Karpas-422 (cell line): ENCODE measurements at regions not wholly inside any gene's neighbourhood (a gene's known extent, or its start where the extent isn't known, plus 50 kb on each side); places are given as distances from the start of the nearest gene placed in this dataset.
"Not testable (repeated sequence)": the region's sequence is repeated elsewhere in the genome, so short reads cannot be mapped to it uniquely, and the experiment has no call there.

Source experiments
- DNase-seq: peaks from one replicate; pipeline ENCODE4 v3.0.0-alpha.2; 2015
- H2AFZ ChIP-seq: fragments of 200-600 bp; sonication (generic); 2 replicates; pipeline ENCODE4 v1.6.1; 2014; ENCODE audit warnings: antibody characterized with exemption, low read length, mixed read lengths
- H3K27ac ChIP-seq: fragments of 200-600 bp; sonication (generic); 2 replicates; pipeline ENCODE4 v1.5.1; 2014; ENCODE audit warnings: mild to moderate bottlenecking, low read length, moderate library complexity
- H3K27me3 ChIP-seq: fragments of 200-600 bp; sonication (generic); 2 replicates; pipeline ENCODE4 v1.6.1; 2014; ENCODE audit warnings: low read length, mixed read lengths
- H3K36me3 ChIP-seq: fragments of 200-600 bp; sonication (generic); 2 replicates; pipeline ENCODE4 v1.6.1; 2014; ENCODE audit warnings: low read length, mixed read lengths; ENCODE audit not compliant: insufficient read depth
- H3K4me1 ChIP-seq: fragments of 200-600 bp; sonication (generic); 2 replicates; pipeline ENCODE4 v1.6.1; 2014; ENCODE audit warnings: mild to moderate bottlenecking, low read length, mixed read lengths
- H3K4me2 ChIP-seq: fragments of 200-600 bp; sonication (generic); 2 replicates; pipeline ENCODE4 v1.6.1; 2014; ENCODE audit warnings: low read length, low read depth, mild to moderate bottlenecking; ENCODE audit not compliant: poor library complexity, severe bottlenecking
- H3K4me3 ChIP-seq: fragments of 200-600 bp; sonication (generic); 2 replicates; pipeline ENCODE4 v1.5.1; 2014; ENCODE audit warnings: mild to moderate bottlenecking, antibody characterized with exemption, low read length, mixed read lengths
- H3K79me2 ChIP-seq: fragments of 200-600 bp; sonication (generic); 2 replicates; pipeline ENCODE4 v1.6.1; 2014; ENCODE audit warnings: mild to moderate bottlenecking, low read length, mixed read lengths
- H3K9ac ChIP-seq: fragments of 200-600 bp; sonication (generic); 2 replicates; pipeline ENCODE4 v1.6.0; 2014; ENCODE audit warnings: low read length
- H3K9me2 ChIP-seq: fragments of 200-600 bp; sonication (generic), shearing (Covaris generic); replicated peaks from 2 replicates; pipeline ENCODE4 v1.6.0; 2014; ENCODE audit warnings: mild to moderate bottlenecking, low read length, moderate library complexity; ENCODE audit not compliant: insufficient read depth
- H3K9me3 ChIP-seq: fragments of 300-700, 200-600 bp; sonication (generic); 2 replicates; pipeline ENCODE4 v1.6.1; 2014; ENCODE audit warnings: low read length, mixed read lengths
- H4K20me1 ChIP-seq: fragments of 200-600 bp; sonication (generic); 2 replicates; pipeline ENCODE4 v1.6.1; 2014; ENCODE audit warnings: mild to moderate bottlenecking, antibody characterized with exemption, low read length, low read depth; ENCODE audit not compliant: insufficient read depth

DNA sequence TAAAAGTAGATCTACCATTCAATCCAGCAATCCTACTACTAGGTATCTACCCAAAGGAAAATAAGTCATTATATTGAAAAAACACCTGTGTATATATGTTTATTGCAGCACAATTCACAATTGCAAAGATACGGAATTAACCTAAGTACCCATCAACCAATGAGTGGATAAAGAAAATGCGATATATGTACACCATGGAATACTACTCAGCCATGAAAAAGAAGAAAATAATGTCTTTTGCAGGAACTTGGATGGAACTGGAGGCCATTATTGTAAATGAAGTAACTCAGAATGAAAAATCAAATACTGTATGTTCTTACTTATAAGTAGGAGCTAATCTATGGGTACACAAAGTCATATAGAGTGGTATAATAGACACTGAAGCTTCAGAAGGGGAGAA lies 63.4 kb upstream of the PITX1 start:
- Histone ChIP-seq H3K4me2 (no peak overlapping the region), H3K79me2 (no peaks in the 10 kb centered on the region), H4K20me1 (no peaks in the 10 kb centered on the region), H2AFZ (no peak overlapping the region), H3K36me3 (no peaks in the 10 kb centered on the region), H3K27ac (no peak overlapping the region), H3K9ac (no peak overlapping the region), H3K27me3 (no peaks in the 10 kb centered on the region), H3K4me3 (no peak overlapping the region), H3K4me1 (peaks cover 21% of the 10 kb centered on the region), H3K9me3 (no peaks in the 10 kb centered on the region), H3K9me2 (no peaks in the 10 kb centered on the region)
- no peak for DNase-seq

DNA sequence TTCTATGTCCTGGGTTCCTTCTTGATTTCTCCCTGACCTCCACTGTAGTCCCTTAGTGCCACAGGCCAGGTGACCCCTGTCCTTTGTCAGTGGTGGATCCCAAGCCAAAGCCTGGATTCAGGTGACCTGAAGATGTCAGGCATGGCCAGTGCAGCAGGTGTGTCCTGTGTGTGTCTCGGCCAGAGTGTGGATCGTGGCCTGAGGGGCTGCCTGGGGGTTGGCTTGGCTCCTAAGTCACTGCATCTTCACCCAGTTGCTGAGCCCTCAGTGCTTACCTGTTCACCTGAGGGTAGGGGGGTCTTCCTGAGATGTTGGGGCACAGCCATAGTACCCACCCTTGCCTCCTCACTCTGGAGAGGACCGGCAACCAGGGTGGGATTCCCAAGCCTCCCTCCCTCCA lies 61.8 kb upstream of the PITX1 start:
- H3K9me2 ChIP-seq, result no peaks in the 10 kb centered on the region
- H3K27me3 ChIP-seq, result no peaks in the 10 kb centered on the region
- DNase-seq, result no peak
- no peak overlapping the region for H3K4me3 ChIP-seq
- H3K27ac ChIP-seq, result no peak overlapping the region
- H3K36me3 ChIP-seq, result no peaks in the 10 kb centered on the region
- no peak overlapping the region for H3K4me2 ChIP-seq
- no peaks in the 10 kb centered on the region for H4K20me1 ChIP-seq
- peaks cover 14% of the 10 kb centered on the region for H3K4me1 ChIP-seq
- no peak overlapping the region for H3K9ac ChIP-seq
- no peak overlapping the region for H2AFZ ChIP-seq
- no peaks in the 10 kb centered on the region for H3K79me2 ChIP-seq
- no peaks in the 10 kb centered on the region for H3K9me3 ChIP-seq

DNA sequence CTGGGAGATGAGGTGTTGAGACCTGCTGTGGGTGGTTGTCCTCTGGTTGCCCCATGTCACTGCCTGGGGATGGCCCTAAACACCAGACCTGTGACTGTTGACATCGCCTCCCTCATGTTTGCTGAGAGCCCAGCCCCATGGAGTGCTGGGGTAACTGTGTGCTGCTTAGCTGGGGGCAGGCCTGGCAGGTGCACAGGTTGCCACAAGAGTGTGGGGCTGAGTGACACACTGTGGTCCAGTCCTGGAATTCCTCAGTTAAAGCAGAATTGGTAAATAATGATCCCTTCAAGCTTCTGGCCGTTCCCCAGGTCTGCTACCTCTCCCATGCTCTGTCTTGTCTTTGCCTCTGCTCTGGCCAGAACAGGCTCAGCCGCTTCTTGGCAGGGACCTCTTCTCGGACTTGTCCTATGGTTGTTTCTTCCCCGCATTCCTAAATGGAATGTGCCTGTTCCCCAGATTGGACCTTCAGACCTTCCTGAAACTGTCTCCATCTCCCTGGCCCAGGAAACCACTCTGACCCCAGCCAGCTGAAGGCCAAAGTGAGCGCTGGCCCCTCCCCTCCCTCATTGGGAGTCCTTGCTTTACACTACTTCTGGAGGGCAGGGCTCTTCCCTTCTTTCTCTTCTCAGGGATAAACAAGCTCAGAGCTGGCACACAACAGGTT lies 61.2 kb upstream of the PITX1 start:
- Histone ChIP-seq H3K27ac (no peak overlapping the region), H3K27me3 (no peaks in the 10 kb centered on the region), H3K4me2 (no peak overlapping the region), H3K4me1 (peaks cover 7% of the 10 kb centered on the region), H4K20me1 (no peaks in the 10 kb centered on the region), H3K79me2 (no peaks in the 10 kb centered on the region), H3K9me2 (no peaks in the 10 kb centered on the region), H3K9me3 (no peaks in the 10 kb centered on the region), H3K4me3 (no peak overlapping the region), H3K9ac (no peak overlapping the region), H3K36me3 (no peaks in the 10 kb centered on the region), H2AFZ (no peak overlapping the region)
- no peak for DNase-seq

DNA sequence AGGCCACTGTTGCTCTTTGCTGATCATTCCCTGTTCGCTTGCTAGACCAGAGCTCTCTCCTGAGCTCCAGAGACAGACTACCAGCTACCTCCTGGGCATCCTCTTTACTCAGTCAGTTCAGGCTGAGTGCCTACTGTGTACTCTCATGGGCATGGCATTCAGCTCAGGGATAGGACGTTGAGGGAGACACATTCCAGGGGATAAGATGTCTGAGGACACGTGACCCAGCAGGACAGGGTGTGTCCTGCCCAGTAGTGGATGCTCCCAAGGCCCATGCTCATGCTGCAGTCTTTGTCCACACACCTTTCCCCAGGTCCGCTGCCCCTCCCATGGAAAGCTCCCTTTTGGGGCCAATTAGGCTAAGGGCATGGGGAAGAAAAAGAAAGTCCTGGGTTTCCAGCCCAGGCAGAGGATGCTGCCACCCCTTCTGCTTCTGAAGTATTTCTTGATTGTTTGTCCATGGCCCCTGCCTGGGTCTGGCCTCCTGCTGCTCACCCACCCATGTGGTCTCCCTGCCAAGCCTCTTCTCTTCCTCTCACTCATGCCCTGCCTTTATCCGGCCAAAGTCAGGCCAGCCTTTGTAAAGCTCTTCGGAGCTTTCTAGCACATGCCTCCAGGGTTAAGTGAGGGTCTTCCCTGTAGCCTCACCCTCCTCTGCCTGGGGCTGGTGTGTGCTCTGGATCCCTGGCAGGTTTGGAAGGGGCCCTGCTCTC lies 60.5 kb upstream of the PITX1 start:
- Histone ChIP-seq H4K20me1 (no peaks in the 10 kb centered on the region), H3K27ac (no peak overlapping the region), H3K9me2 (no peaks in the 10 kb centered on the region), H2AFZ (no peak overlapping the region), H3K4me1 (peaks cover 4% of the 10 kb centered on the region), H3K4me3 (no peak overlapping the region), H3K9me3 (no peaks in the 10 kb centered on the region), H3K79me2 (no peaks in the 10 kb centered on the region), H3K4me2 (no peak overlapping the region), H3K36me3 (no peaks in the 10 kb centered on the region), H3K27me3 (no peaks in the 10 kb centered on the region), H3K9ac (no peak overlapping the region)
- no peak for DNase-seq

DNA sequence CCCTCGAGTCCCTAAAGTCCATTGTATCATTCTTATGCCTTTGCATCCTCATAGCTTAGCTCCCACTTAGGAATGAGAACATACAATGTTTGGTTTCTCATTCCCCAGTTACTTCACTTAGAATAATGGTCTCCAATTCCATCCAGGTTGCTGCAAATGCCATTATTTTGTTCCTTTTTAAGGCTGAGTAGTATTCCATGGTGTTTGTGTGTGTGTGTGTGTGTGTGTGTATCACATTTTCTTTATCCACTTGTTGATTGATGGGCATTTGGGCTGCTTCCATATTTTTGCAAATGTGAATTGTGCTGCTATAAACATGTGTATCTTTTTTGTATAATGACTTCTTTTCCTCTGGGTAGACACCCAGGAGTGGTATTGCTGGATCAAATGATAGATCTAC lies 59.5 kb upstream of the PITX1 start:
- H3K79me2 ChIP-seq, H3K9ac ChIP-seq, H4K20me1 ChIP-seq: not testable (repeated sequence)

DNA sequence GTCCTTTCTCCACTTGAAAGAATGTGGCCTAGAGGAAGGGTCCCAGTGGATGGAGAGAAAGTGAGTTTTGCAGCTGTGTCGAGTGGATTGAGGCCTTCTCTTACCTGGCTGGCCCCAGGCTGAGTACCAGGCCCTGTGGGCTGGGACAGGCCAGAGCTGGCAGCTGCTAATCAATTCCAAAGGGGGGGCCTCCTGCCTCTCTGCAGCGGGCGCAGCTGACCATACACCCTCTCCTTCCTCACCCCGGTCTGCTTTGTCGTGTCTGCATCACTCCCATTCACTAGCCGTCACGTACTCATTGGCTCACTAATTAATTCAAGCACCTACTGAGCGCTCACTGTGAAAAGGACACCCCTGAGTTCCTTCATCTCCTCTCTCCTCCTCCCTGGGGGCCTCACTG lies 58.4 kb upstream of the PITX1 start:
- Histone ChIP-seq H3K27ac (no peak overlapping the region), H3K9me2 (no peaks in the 10 kb centered on the region), H3K4me3 (no peak overlapping the region), H2AFZ (no peak overlapping the region), H3K79me2 (no peaks in the 10 kb centered on the region), H3K27me3 (no peaks in the 10 kb centered on the region), H3K4me1 (peaks cover 4% of the 10 kb centered on the region), H3K4me2 (no peak overlapping the region), H3K9ac (no peak overlapping the region), H3K9me3 (no peaks in the 10 kb centered on the region), H4K20me1 (no peaks in the 10 kb centered on the region), H3K36me3 (no peaks in the 10 kb centered on the region)
- no peak for DNase-seq

More for the DNA sequence above, 59.5 kb upstream of the PITX1 start:
- H3K9me3 ChIP-seq, DNase-seq, H3K4me2 ChIP-seq, H3K4me3 ChIP-seq, H3K27me3 ChIP-seq, H3K4me1 ChIP-seq, H3K9me2 ChIP-seq, H2AFZ ChIP-seq, H3K27ac ChIP-seq, H3K36me3 ChIP-seq: not testable (repeated sequence)

DNA sequence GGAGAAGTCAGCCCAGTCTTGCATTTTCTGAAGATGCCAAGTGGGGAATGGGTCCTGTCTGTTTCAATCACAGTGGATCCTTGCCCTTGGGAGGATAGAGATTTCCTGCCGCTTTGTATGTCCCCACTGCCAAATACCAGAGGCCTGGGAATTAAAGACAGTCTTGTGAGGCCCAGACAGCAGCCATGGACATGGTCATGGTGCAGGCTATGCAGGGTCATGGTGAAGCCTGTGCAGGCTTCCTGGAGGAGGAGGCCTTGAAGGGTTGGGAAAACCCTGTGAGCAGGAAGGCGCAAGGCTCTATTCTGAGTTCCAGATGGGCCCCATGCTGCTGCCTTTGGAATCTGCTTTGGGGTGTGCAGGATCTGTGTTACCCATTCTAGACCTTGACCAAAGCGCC lies 57.3 kb upstream of the PITX1 start:
- Histone ChIP-seq H2AFZ (no peak overlapping the region), H3K79me2 (no peaks in the 10 kb centered on the region), H3K9ac (no peak overlapping the region), H3K9me3 (no peaks in the 10 kb centered on the region), H3K9me2 (no peaks in the 10 kb centered on the region), H3K4me2 (no peak overlapping the region), H3K4me3 (no peak overlapping the region), H3K36me3 (no peaks in the 10 kb centered on the region), H4K20me1 (no peaks in the 10 kb centered on the region), H3K4me1 (no peaks in the 10 kb centered on the region), H3K27me3 (no peaks in the 10 kb centered on the region), H3K27ac (no peak overlapping the region)
- no peak for DNase-seq

DNA sequence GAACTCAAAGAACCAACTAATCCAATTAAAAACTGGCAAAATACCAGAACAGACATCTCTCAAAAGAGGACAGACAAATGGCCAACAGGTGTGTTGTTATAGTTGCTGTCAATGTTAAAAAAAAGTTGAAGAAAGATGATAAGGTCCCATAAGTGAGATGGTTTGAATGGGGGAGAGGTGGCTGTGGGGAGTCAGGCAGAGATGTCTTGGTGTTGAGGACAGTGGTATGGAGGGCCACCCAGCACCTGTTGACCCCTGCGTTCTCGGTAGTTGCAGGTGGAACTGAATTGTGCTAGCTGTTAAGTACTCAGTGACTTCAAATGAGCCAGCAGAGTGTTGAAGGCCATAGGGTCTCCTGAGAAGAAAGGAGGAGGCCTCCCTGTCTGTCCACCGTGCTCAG lies 55.9 kb upstream of the PITX1 start:
- H3K9me3 ChIP-seq, result no peaks in the 10 kb centered on the region
- no peak overlapping the region for H3K27ac ChIP-seq
- DNase-seq, result no peak
- no peaks in the 10 kb centered on the region for H3K9me2 ChIP-seq
- H3K4me2 ChIP-seq, result no peak overlapping the region
- no peak overlapping the region for H3K9ac ChIP-seq
- no peaks in the 10 kb centered on the region for H3K79me2 ChIP-seq
- no peaks in the 10 kb centered on the region for H4K20me1 ChIP-seq
- H3K4me1 ChIP-seq, result no peaks in the 10 kb centered on the region
- H3K27me3 ChIP-seq, result no peaks in the 10 kb centered on the region
- H2AFZ ChIP-seq, result no peak overlapping the region
- no peak overlapping the region for H3K4me3 ChIP-seq
- H3K36me3 ChIP-seq, result no peaks in the 10 kb centered on the region
